Smooth muscle cell (in vitro differentiated cells): ENCODE measurements at regions not wholly inside any gene's neighbourhood (a gene's known extent, or its start where the extent isn't known, plus 50 kb on each side); places are given as distances from the start of the nearest gene placed in this dataset.

Source experiments
- DNase-seq: peaks from one replicate; lab custom pipeline; 2025; ENCODE audit not compliant: unreplicated experiment; lab: John Stamatoyannopoulos, UW
- H2AFZ ChIP-seq: fragments of 200-600 bp; sonication (generic); 2 replicates; pipeline ENCODE4 v1.6.0; 2016; ENCODE audit warnings: antibody characterized with exemption, low read depth, mild to moderate bottlenecking
- H3F3A ChIP-seq: fragments of 200-600 bp; sonication (generic); 2 replicates; pipeline ENCODE4 v1.6.0; 2017; ENCODE audit warnings: antibody characterized with exemption, low read depth
- H3K27ac ChIP-seq: fragments of 200-600 bp; sonication (generic); 2 replicates; pipeline ENCODE4 v1.5.1; 2016; ENCODE audit warnings: low read depth, mild to moderate bottlenecking
- H3K27me3 ChIP-seq: fragments of 200-600 bp; sonication (generic); 2 replicates; pipeline ENCODE4 v1.6.1; 2016; ENCODE audit warnings: low read depth, mild to moderate bottlenecking
- H3K36me3 ChIP-seq: fragments of 200-600 bp; sonication (generic); 2 replicates; pipeline ENCODE4 v1.5.1; 2016; ENCODE audit warnings: low read depth
- H3K4me1 ChIP-seq: fragments of 200-600 bp; sonication (generic); 2 replicates; pipeline ENCODE4 v1.5.1; 2016; ENCODE audit warnings: low read depth
- H3K4me2 ChIP-seq: fragments of 200-600 bp; sonication (generic); 2 replicates; pipeline ENCODE4 v1.6.0; 2016; ENCODE audit warnings: mild to moderate bottlenecking
- H3K4me3 ChIP-seq: fragments of 200-600 bp; sonication (generic); 2 replicates; pipeline ENCODE4 v1.5.1; 2016; ENCODE audit warnings: mild to moderate bottlenecking
- H3K79me2 ChIP-seq: fragments of 200-600 bp; sonication (generic); 2 replicates; pipeline ENCODE4 v1.6.0; 2016; ENCODE audit warnings: low read depth, mild to moderate bottlenecking
- H3K9ac ChIP-seq: fragments of 200-600 bp; sonication (generic); 2 replicates; pipeline ENCODE4 v1.6.0; 2016; ENCODE audit warnings: low read depth
- H3K9me3 ChIP-seq: fragments of 200-600 bp; sonication (generic); replicated peaks from 2 replicates; pipeline ENCODE4 v1.5.1; 2016; ENCODE audit warnings: low read depth
- H4K20me1 ChIP-seq: fragments of 200-600 bp; sonication (generic); 2 replicates; pipeline ENCODE4 v1.6.0; 2016; ENCODE audit warnings: low read depth
- CTCF ChIP-seq: fragments of 200-600 bp; sonication (generic); IDR thresholded peaks from 2 replicates; pipeline ENCODE4 v1.5.1; 2017; ENCODE audit warnings: borderline replicate concordance, mild to moderate bottlenecking, antibody characterized with exemption; ENCODE audit not compliant: insufficient read depth, poor library complexity, severe bottlenecking
- WGBS: methylation state at CpG from one replicate; pipeline ENCODE4 v1.1.7; 2016; ENCODE audit warnings: low lambda C conversion rate; 5-methylcytosine and 5-hydroxymethylcytosine counted together

- Histone ChIP-seq H3K79me2 (no peaks in the 10 kb centered on the region), H3K27ac (no peak overlapping the region), H3K9me3 (no peaks in the 10 kb centered on the region), H3K4me2 (no peak overlapping the region), H3K27me3 (peaks cover 15% of the 10 kb centered on the region), H3K4me1 (no peaks in the 10 kb centered on the region), H3K36me3 (no peaks in the 10 kb centered on the region), H2AFZ (no peak overlapping the region), H3K9ac (no peak overlapping the region), H4K20me1 (no peaks in the 10 kb centered on the region), H3F3A (no peaks in the 10 kb centered on the region), H3K4me3 (no peak overlapping the region)
- DNase-seq, result no peak
- no peak for TF ChIP-seq CTCF
- WGBS, result 56% methylated on average over 1 of the region's 1 CpG
These were observed 388.8 kb upstream of the CHAC2 start for GRCh38 chr2:53378791-53379190.

- 75% methylated on average over 1 of the region's 1 CpG for WGBS
- Histone ChIP-seq H3K4me2 (no peak overlapping the region), H3K4me1 (no peaks in the 10 kb centered on the region), H3K27ac (no peak overlapping the region), H3K36me3 (no peaks in the 10 kb centered on the region), H3K27me3 (peaks cover 7% of the 10 kb centered on the region), H4K20me1 (no peaks in the 10 kb centered on the region), H3K4me3 (no peak overlapping the region), H3K9ac (no peak overlapping the region), H3F3A (no peaks in the 10 kb centered on the region), H3K9me3 (no peaks in the 10 kb centered on the region), H3K79me2 (no peaks in the 10 kb centered on the region), H2AFZ (no peak overlapping the region)
- TF ChIP-seq CTCF, result no peak
- DNase-seq, result no peak
These were observed 394.5 kb upstream of the CHAC2 start for GRCh38 chr2:53373126-53373525.

GRCh38 chr2:53366543-53366942 lies 401.1 kb upstream of the CHAC2 start:
- Histone ChIP-seq H2AFZ (no peak overlapping the region), H3K36me3 (no peaks in the 10 kb centered on the region), H3K9ac (no peak overlapping the region), H3K79me2 (no peaks in the 10 kb centered on the region), H3K27me3 (no peaks in the 10 kb centered on the region), H3K4me2 (no peak overlapping the region), H3K4me1 (no peaks in the 10 kb centered on the region), H4K20me1 (no peaks in the 10 kb centered on the region), H3F3A (no peaks in the 10 kb centered on the region), H3K9me3 (peaks cover under 1% of the 10 kb centered on the region), H3K27ac (no peak overlapping the region), H3K4me3 (no peak overlapping the region)
- no peak for DNase-seq
- 51% methylated on average over 3 of the region's 3 CpGs for WGBS
- TF ChIP-seq CTCF, result no peak

- Histone ChIP-seq H3K9ac (no peak overlapping the region), H3K4me1 (no peaks in the 10 kb centered on the region), H3K79me2 (no peaks in the 10 kb centered on the region), H3K36me3 (no peaks in the 10 kb centered on the region), H3K4me3 (no peak overlapping the region), H3K27me3 (no peaks in the 10 kb centered on the region), H3F3A (no peaks in the 10 kb centered on the region), H3K4me2 (no peak overlapping the region), H2AFZ (no peak overlapping the region), H4K20me1 (no peaks in the 10 kb centered on the region), H3K27ac (no peak overlapping the region), H3K9me3 (peaks cover 11% of the 10 kb centered on the region)
- DNase-seq, result no peak
- no peak for TF ChIP-seq CTCF
- 93% methylated on average over 2 of the region's 2 CpGs for WGBS
These were observed 404.7 kb upstream of the CHAC2 start for GRCh38 chr2:53362934-53363333.
